A673 (cell line): ENCODE measurements at regions not wholly inside any gene's neighbourhood (a gene's known extent, or its start where the extent isn't known, plus 50 kb on each side); places are given as distances from the start of the nearest gene placed in this dataset.
A peak's percentile ranks its signal among the peaks of the same experiment; 100 is the strongest.

Experiments used
- BruUV-seq: library from RNA; stranded (reverse); fragments of 400-500 nt; replicated peaks from 2 replicates; lab custom pipeline; 2021; lab: Mats Ljungman, UMichigan
- CTCF ChIA-PET: fragments of 300-600 bp; sonication (Branson Sonifier 250); formaldehyde crosslinking; loops from one replicate; lab custom pipeline; 2022; ENCODE audit warnings: antibody characterized with exemption; lab: Charles Lee
- POLR2A ChIA-PET: fragments of 300-600 bp; sonication (Branson Sonifier 250); formaldehyde crosslinking; loops from one replicate; lab custom pipeline; 2022; ENCODE audit warnings: antibody characterized with exemption; ENCODE audit not compliant: low non-redundant PET; lab: Charles Lee
- DNase-seq: peaks from one replicate; pipeline ENCODE4 v3.0.0-alpha.2; 2015; ENCODE audit warnings: low spot score
- H3K27ac ChIP-seq: fragments of 200-600 bp; sonication (generic); 2 replicates; pipeline ENCODE4 v1.5.1; 2016; ENCODE audit warnings: mixed run types, low read depth, mild to moderate bottlenecking, mixed read lengths, antibody characterized with exemption, low read length; ENCODE audit not compliant: poor library complexity, severe bottlenecking
- H3K27me3 ChIP-seq: fragments of 200-600 bp; sonication (generic); replicated peaks from 2 replicates; pipeline ENCODE4 v1.6.1; 2017; ENCODE audit warnings: mixed run types, low read depth, mild to moderate bottlenecking, mixed read lengths, antibody characterized with exemption, low read length; ENCODE audit not compliant: insufficient read depth, poor library complexity
- H3K36me3 ChIP-seq: fragments of 200-600 bp; sonication (generic); 2 replicates; pipeline ENCODE4 v1.6.1; 2016; ENCODE audit warnings: mixed run types, mild to moderate bottlenecking, mixed read lengths, antibody characterized with exemption, low read length; ENCODE audit not compliant: insufficient read depth, poor library complexity, severe bottlenecking
- H3K4me1 ChIP-seq: fragments of 200-600 bp; sonication (generic); 2 replicates; pipeline ENCODE4 v1.6.1; 2017; ENCODE audit warnings: mixed run types, mild to moderate bottlenecking, mixed read lengths, antibody characterized with exemption, low read length; ENCODE audit not compliant: insufficient read depth, poor library complexity, severe bottlenecking
- H3K4me3 ChIP-seq: fragments of 200-600 bp; sonication (generic); 2 replicates; pipeline ENCODE4 v1.5.1; 2016; ENCODE audit warnings: low read depth, mixed run types, mild to moderate bottlenecking, mixed read lengths, low read length; ENCODE audit not compliant: poor library complexity, severe bottlenecking
- H3K9me3 ChIP-seq: fragments of 200-600 bp; sonication (generic); 2 replicates; pipeline ENCODE4 v1.6.1; 2016; ENCODE audit warnings: mixed run types, low read depth, mild to moderate bottlenecking, mixed read lengths, antibody characterized with exemption, low read length; ENCODE audit not compliant: poor library complexity, severe bottlenecking
- EZH2 ChIP-seq: fragments of 200-600 bp; sonication (generic); IDR thresholded peaks from 2 replicates; pipeline ENCODE4 v1.6.1; 2017; ENCODE audit warnings: borderline replicate concordance, low read depth, mild to moderate bottlenecking, mixed read lengths, antibody characterized with exemption, low read length; ENCODE audit not compliant: poor library complexity, severe bottlenecking
- intact Hi-C: fragments of 100-400 bp; cut with micrococcal nuclease; formaldehyde crosslinking; loops from one replicate; pipeline ENCODE4 v1.10.0; 2022; ENCODE audit not compliant: unreplicated experiment
- TF ChIP-seq, protein P1 (sequence below): fragments of 300-800, 200-600 bp; sonication (generic); conservative IDR thresholded peaks from 2 replicates; pipeline ENCODE4 v1.5.1; 2017; ENCODE audit warnings: low read depth, mild to moderate bottlenecking, antibody characterized with exemption, low read length, moderate library complexity, mixed read lengths

DNA sequence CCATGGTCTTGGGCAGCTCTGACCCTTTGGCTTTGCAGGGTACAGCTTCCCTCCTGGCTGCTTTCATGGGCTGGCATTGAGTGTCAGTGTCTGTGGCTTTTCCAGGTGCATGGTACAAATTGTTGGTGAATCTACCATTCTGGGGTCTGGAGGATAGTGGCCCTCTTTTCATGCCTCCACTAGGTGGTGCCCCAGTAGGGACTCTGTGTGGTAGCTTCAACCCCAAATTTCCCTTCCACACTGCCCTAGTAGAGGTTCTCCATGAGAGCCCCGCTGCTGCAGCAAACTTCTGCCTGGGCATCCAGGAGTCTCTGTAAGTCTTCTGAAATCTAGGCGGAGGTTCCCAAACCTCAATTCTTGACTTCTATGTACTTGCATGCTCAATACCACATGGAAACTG lies 494.5 kb upstream of the LRRC7 start:
- intact Hi-C loops, result loop anchor here (10.0 kb wide), 1 partner anchor 662 kb away; no protein-coding TSS in a partner anchor
- H3K27me3 ChIP-seq, result no peaks in the 10 kb centered on the region
- no peaks in the 10 kb centered on the region for H3K4me1 ChIP-seq
- H3K27ac ChIP-seq, result no peak overlapping the region
- CTCF ChIA-PET, result no interaction called here
- no peaks in the 10 kb centered on the region for H3K36me3 ChIP-seq
- no peaks in the 10 kb centered on the region for H3K9me3 ChIP-seq
- no TSS peak for BruUV-seq
- POLR2A ChIA-PET, result no interaction called here
- TF ChIP-seq, protein P1, sequence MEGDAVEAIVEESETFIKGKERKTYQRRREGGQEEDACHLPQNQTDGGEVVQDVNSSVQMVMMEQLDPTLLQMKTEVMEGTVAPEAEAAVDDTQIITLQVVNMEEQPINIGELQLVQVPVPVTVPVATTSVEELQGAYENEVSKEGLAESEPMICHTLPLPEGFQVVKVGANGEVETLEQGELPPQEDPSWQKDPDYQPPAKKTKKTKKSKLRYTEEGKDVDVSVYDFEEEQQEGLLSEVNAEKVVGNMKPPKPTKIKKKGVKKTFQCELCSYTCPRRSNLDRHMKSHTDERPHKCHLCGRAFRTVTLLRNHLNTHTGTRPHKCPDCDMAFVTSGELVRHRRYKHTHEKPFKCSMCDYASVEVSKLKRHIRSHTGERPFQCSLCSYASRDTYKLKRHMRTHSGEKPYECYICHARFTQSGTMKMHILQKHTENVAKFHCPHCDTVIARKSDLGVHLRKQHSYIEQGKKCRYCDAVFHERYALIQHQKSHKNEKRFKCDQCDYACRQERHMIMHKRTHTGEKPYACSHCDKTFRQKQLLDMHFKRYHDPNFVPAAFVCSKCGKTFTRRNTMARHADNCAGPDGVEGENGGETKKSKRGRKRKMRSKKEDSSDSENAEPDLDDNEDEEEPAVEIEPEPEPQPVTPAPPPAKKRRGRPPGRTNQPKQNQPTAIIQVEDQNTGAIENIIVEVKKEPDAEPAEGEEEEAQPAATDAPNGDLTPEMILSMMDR, result peak; percentile 30; the same call in 1 of the 2 replicates
- no peak for TF ChIP-seq EZH2
- DNase-seq, result peak; percentile 9
- no peak overlapping the region for H3K4me3 ChIP-seq

DNA sequence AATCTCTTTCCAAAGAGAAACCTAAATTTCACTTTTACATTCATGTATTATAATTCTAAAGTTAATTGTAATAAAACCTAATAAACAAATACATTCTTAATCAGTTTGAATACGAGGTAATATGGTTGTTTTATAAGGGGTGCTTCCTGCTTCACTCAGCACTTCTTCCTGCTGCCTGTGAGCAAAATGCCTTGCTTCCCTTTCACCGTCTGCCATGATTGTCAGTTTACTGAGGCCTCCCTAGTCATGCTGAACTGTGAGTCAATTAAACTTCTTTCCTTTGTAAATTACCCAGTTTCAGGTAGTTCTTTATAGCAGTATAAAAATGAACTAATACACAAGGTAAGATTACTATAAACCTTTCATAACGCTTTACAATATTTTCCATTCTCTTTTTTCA lies 491.1 kb upstream of the LRRC7 start:
- TF ChIP-seq EZH2, result no peak
- TF ChIP-seq, protein P1, result no peak
- Histone ChIP-seq H3K4me1 (peaks cover 2% of the 10 kb centered on the region), H3K4me3 (no peak overlapping the region), H3K36me3 (no peaks in the 10 kb centered on the region), H3K9me3 (no peaks in the 10 kb centered on the region), H3K27me3 (no peaks in the 10 kb centered on the region), H3K27ac (no peak overlapping the region)
- POLR2A ChIA-PET, result no interaction called here
- no peak for DNase-seq
- no TSS peak for BruUV-seq
- intact Hi-C loops, result loop anchor here (10.0 kb wide), 1 partner anchor 658 kb away; no protein-coding TSS in a partner anchor
- CTCF ChIA-PET, result no interaction called here

DNA sequence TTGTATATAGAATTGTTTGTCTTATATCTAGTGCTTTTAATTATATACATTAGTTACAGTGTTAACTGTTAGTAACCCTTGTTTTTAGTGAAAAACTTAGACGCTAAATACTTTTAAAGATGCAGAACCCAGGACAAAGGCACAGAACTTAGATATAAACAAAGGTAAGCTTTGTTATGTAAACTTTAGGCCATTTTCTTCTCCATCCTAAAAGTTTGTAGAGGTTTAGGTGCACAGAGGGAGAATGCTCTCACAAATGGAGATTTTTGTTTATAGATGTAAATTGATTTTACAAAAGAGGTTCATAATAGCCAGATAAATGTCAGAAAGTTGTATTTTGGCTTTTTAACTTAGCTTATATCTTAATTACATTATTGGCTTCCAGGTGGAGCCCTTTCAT lies 490.5 kb upstream of the LRRC7 start:
- no peaks in the 10 kb centered on the region for H3K27me3 ChIP-seq
- peaks cover 5% of the 10 kb centered on the region for H3K4me1 ChIP-seq
- intact Hi-C loops, result loop anchor here (10.0 kb wide), 1 partner anchor 658 kb away; no protein-coding TSS in a partner anchor
- ChIA-PET CTCF (no interaction called here), POLR2A (no interaction called here)
- TF ChIP-seq, protein P1, result no peak
- no peak for TF ChIP-seq EZH2
- no TSS peak for BruUV-seq
- H3K27ac ChIP-seq, result no peak overlapping the region
- no peak for DNase-seq
- H3K9me3 ChIP-seq, result no peaks in the 10 kb centered on the region
- H3K36me3 ChIP-seq, result no peaks in the 10 kb centered on the region
- H3K4me3 ChIP-seq, result no peak overlapping the region
